Natural killer cell (primary cell): ENCODE measurements at regions not wholly inside any gene's neighbourhood (a gene's known extent, or its start where the extent isn't known, plus 50 kb on each side); places are given as distances from the start of the nearest gene placed in this dataset.

Experiments used
- ATAC-seq, 3 donors: fragments of 150-1000 bp in 2 of 3; fragments of 200-7000 bp in 1 of 3; cut with Tn5 transposase; 1 replicate in 1 of 3; 2 replicates in 2 of 3; pipeline ENCODE4 v1.10.0; 2021; ENCODE audit warnings: mild to moderate bottlenecking in 2 of 3, moderate library complexity in 2 of 3
- DNase-seq, 2 donors: peaks; one replicate each; pipeline versions ENCODE4 v3.0.0 to v3.0.0-alpha.2; 2013 to 2021; ENCODE audit warnings: mixed read lengths in 1 of 2
- H3K27ac ChIP-seq: one replicate; pipeline ENCODE4 v1.5.1; 2013; ENCODE audit warnings: mild to moderate bottlenecking, low read length
- H3K27me3 ChIP-seq: one replicate; pipeline ENCODE4 v1.6.1; 2013; ENCODE audit warnings: low read length; ENCODE audit not compliant: control insufficient read depth, insufficient read depth
- H3K36me3 ChIP-seq: one replicate; pipeline ENCODE4 v1.6.1; 2013; ENCODE audit warnings: low read length; ENCODE audit not compliant: control insufficient read depth, insufficient read depth
- H3K4me1 ChIP-seq: one replicate; pipeline ENCODE4 v1.6.1; 2013; ENCODE audit warnings: low read length; ENCODE audit not compliant: control insufficient read depth, insufficient read depth
- H3K4me3 ChIP-seq: one replicate; pipeline ENCODE4 v1.5.1; 2013; ENCODE audit warnings: low read length
- H3K9me3 ChIP-seq: one replicate; pipeline ENCODE4 v1.6.1; 2013; ENCODE audit warnings: low read length; ENCODE audit not compliant: control insufficient read depth, insufficient read depth
- H3K27ac Mint-ChIP-seq, 2 donors: one replicate each; pipeline ENCODE4 v1.8.0; 2022; ENCODE audit warnings: mild to moderate bottlenecking in 2 of 2, mixed read lengths in 2 of 2, moderate library complexity in 1 of 2
- H3K27me3 Mint-ChIP-seq, 2 donors: one replicate each; pipeline ENCODE4 v1.8.0; 2022; ENCODE audit warnings: low read depth in 2 of 2, mixed read lengths in 2 of 2
- H3K36me3 Mint-ChIP-seq: one replicate; pipeline ENCODE4 v1.8.0; 2022; ENCODE audit warnings: mixed read lengths
- H3K4me1 Mint-ChIP-seq, 2 donors: one replicate each; pipeline ENCODE4 v1.8.0; 2022; ENCODE audit warnings: mixed read lengths in 2 of 2
- H3K4me3 Mint-ChIP-seq: one replicate; pipeline ENCODE4 v1.8.0; 2022; ENCODE audit warnings: mild to moderate bottlenecking, moderate library complexity, mixed read lengths
- H3K9me3 Mint-ChIP-seq, 2 donors: one replicate each; pipeline ENCODE4 v1.8.0; 2022; ENCODE audit warnings: mixed read lengths in 2 of 2
- WGBS: methylation state at CpG from one replicate; pipeline ENCODE4 v1.1.7; 2013; ENCODE audit warnings: missing lambda C conversion rate; ENCODE audit not compliant: insufficient coverage; 5-methylcytosine and 5-hydroxymethylcytosine counted together
- intact Hi-C: fragments of 100-400 bp; cut with micrococcal nuclease; formaldehyde crosslinking; loops from one replicate; pipeline ENCODE4 v1.14.2; 2022
- TF ChIP-seq, protein P1 (sequence below): fragments of 200-600 bp; IDR thresholded peaks from one replicate; pipeline ENCODE4 v1.8.0; 2022; ENCODE audit warnings: antibody characterized with exemption

DNA sequence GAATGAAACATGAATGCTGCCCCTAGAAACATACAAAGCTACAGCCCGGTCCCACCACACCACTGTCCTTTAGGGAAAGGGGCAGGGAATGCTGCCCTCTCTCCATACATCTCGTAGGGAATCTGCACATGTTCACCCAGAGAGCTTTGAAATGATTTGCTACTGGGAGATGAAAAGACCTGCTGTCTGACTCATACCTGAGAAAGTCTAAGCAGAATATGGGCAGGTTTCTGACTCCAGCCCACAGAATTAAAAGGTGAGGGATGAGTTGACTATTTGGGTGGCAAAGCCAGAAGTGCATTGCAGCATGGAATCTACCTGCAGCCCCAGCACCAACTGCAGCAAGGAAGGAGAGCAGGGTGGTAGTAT lies 297.9 kb downstream of the TLE1 start:
- H3K27ac Mint-ChIP-seq = no peak overlapping the region
- TF ChIP-seq, protein P1, sequence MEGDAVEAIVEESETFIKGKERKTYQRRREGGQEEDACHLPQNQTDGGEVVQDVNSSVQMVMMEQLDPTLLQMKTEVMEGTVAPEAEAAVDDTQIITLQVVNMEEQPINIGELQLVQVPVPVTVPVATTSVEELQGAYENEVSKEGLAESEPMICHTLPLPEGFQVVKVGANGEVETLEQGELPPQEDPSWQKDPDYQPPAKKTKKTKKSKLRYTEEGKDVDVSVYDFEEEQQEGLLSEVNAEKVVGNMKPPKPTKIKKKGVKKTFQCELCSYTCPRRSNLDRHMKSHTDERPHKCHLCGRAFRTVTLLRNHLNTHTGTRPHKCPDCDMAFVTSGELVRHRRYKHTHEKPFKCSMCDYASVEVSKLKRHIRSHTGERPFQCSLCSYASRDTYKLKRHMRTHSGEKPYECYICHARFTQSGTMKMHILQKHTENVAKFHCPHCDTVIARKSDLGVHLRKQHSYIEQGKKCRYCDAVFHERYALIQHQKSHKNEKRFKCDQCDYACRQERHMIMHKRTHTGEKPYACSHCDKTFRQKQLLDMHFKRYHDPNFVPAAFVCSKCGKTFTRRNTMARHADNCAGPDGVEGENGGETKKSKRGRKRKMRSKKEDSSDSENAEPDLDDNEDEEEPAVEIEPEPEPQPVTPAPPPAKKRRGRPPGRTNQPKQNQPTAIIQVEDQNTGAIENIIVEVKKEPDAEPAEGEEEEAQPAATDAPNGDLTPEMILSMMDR = no peak
- no peaks in the 10 kb centered on the region for H3K4me1 Mint-ChIP-seq
- H3K27ac ChIP-seq = no peak overlapping the region
- intact Hi-C loops = no loop called here
- H3K9me3 Mint-ChIP-seq = no peaks in the 10 kb centered on the region
- no peak for ATAC-seq
- no peaks in the 10 kb centered on the region for H3K4me1 ChIP-seq
- DNase-seq = no peak
- 74% methylated on average over 2 of the region's 2 CpGs for WGBS
- no peaks in the 10 kb centered on the region for H3K36me3 ChIP-seq
- no peak overlapping the region for H3K4me3 ChIP-seq
- H3K27me3 Mint-ChIP-seq = no peaks in the 10 kb centered on the region
- H3K27me3 ChIP-seq = no peaks in the 10 kb centered on the region
- no peak overlapping the region for H3K4me3 Mint-ChIP-seq
- no peaks in the 10 kb centered on the region for H3K36me3 Mint-ChIP-seq
- H3K9me3 ChIP-seq = no peaks in the 10 kb centered on the region

DNA sequence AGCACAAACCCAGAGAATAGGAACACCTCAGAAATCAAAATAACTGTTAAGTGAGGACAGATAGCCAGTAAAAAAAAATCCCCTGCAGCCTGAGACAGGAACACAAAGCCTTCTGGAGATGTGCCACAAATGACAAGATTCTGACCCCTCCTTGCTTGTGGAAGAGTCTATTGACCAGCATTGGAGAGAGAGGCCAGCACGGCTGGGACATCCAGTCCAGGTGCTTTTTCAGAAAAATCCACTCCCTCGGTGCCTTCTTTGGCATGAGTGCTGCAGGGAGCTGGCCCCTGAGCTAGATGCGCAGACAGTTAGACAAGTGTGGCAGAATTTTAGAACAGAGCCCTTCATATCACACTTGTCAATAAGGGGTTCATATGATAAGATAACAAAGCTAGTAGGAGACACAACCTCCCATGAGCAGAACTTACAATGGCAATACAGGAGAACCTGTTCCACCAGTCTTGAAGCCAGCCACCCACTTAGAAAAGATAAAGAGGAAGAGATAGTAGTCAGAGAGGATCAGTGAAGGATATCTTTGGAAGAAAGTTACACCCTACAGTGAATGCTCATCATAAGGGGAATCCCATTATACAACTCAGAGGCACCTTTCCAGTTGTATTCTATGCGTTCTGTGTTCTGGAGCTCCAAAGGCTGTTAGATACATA lies 298.4 kb downstream of the TLE1 start:
- H3K4me1 ChIP-seq = no peaks in the 10 kb centered on the region
- Mint-ChIP-seq H3K27me3 (no peaks in the 10 kb centered on the region), H3K9me3 (no peaks in the 10 kb centered on the region), H3K27ac (no peak overlapping the region), H3K4me3 (no peak overlapping the region), H3K4me1 (no peaks in the 10 kb centered on the region), H3K36me3 (no peaks in the 10 kb centered on the region)
- no peak for ATAC-seq
- H3K36me3 ChIP-seq = no peaks in the 10 kb centered on the region
- no peak overlapping the region for H3K27ac ChIP-seq
- no peak overlapping the region for H3K4me3 ChIP-seq
- TF ChIP-seq, protein P1 = no peak
- no peaks in the 10 kb centered on the region for H3K9me3 ChIP-seq
- no peaks in the 10 kb centered on the region for H3K27me3 ChIP-seq
- intact Hi-C loops = no loop called here
- no peak for DNase-seq
- 94% methylated on average over 4 of the region's 4 CpGs for WGBS

DNA sequence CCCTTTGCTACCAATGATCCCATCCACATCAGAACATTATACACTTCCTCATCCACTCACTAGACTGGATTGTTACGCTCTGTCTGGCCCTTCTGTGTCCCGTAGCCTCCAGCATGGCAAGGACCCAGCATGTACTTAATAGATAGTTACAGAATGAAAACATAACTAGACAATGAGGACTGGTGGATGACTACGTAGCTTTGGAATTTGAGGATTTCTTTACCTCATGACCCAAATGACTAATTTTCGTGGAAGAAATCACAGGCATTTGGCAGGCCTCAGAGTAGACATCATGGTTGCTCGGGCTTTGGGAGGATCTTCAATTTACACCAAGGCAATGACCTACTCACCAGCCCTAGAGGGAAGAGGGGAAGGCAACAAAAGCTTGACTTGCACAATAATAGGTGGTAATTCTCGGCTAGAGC lies 299.8 kb downstream of the TLE1 start:
- Mint-ChIP-seq H3K9me3 (no peaks in the 10 kb centered on the region), H3K4me1 (no peaks in the 10 kb centered on the region), H3K27ac (no peak overlapping the region), H3K4me3 (no peak overlapping the region), H3K36me3 (no peaks in the 10 kb centered on the region), H3K27me3 (peaks cover 0 to 3% of the 10 kb centered on the region in 2 donors)
- intact Hi-C loops = no loop called here
- no peak for ATAC-seq
- H3K27me3 ChIP-seq = no peaks in the 10 kb centered on the region
- no peaks in the 10 kb centered on the region for H3K4me1 ChIP-seq
- H3K27ac ChIP-seq = no peak overlapping the region
- no peaks in the 10 kb centered on the region for H3K36me3 ChIP-seq
- no peak overlapping the region for H3K4me3 ChIP-seq
- TF ChIP-seq, protein P1 = no peak
- WGBS = 88% methylated on average over 3 of the region's 6 CpGs
- no peak for DNase-seq
- H3K9me3 ChIP-seq = no peaks in the 10 kb centered on the region

DNA sequence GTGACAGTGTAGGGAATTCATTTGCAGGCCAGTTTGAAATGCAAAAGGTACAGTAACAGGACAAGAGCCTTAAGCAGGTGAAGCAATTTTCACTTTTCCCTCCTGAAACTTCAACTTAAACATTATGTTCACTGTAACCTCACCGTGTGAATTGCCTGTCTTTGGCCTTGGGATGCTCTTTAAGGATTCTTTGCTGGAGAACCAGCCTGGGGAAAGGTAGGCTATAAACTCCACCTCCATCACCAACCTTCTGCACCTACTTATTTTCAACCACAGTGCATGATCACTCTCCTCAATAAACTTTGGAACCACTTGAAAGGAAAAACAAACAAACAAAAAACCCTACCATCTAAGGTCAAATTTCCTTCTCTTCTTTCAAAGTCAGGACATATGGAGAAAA lies 300.5 kb downstream of the TLE1 start:
- Mint-ChIP-seq H3K9me3 (no peaks in the 10 kb centered on the region), H3K27ac (no peak overlapping the region), H3K4me3 (no peak overlapping the region), H3K4me1 (no peaks in the 10 kb centered on the region), H3K27me3 (peaks cover 0 to 7% of the 10 kb centered on the region in 2 donors), H3K36me3 (no peaks in the 10 kb centered on the region)
- 69% methylated on average over 1 of the region's 1 CpG for WGBS
- Histone ChIP-seq H3K4me3 (no peak overlapping the region), H3K27me3 (no peaks in the 10 kb centered on the region), H3K36me3 (no peaks in the 10 kb centered on the region), H3K4me1 (no peaks in the 10 kb centered on the region), H3K9me3 (no peaks in the 10 kb centered on the region), H3K27ac (no peak overlapping the region)
- TF ChIP-seq, protein P1 = no peak
- no peak for ATAC-seq
- DNase-seq = no peak
- intact Hi-C loops = no loop called here
